NCI-H345 treated with DMSO at 0.1 percent for 48 hours (cell line): ENCODE measurements at regions not wholly inside any gene's neighbourhood (a gene's known extent, or its start where the extent isn't known, plus 50 kb on each side); places are given as distances from the start of the nearest gene placed in this dataset.
"Not testable (repeated sequence)": the region's sequence is repeated elsewhere in the genome, so short reads cannot be mapped to it uniquely, and the experiment has no call there.

Experiments used
- DNase-seq: peaks from one replicate; lab custom pipeline; 2025; ENCODE audit not compliant: unreplicated experiment; lab: John Stamatoyannopoulos, UW

- DNase-seq, result no peak
Measured at GRCh38 chr12:23350808-23351207, 598.7 kb downstream of the SOX5 start.

GRCh38 chr12:23352670-23353069 lies 596.8 kb downstream of the SOX5 start:
- DNase-seq, result no peak

GRCh38 chr12:23354800-23355199 lies 594.7 kb downstream of the SOX5 start:
- DNase-seq, result no peak

- DNase-seq, result no peak
Measured at GRCh38 chr12:23356440-23356839, 593.0 kb downstream of the SOX5 start.

GRCh38 chr12:23356927-23357708 lies 592.4 kb downstream of the SOX5 start:
- DNase-seq, result no peak

GRCh38 chr12:23359975-23360701 lies 589.3 kb downstream of the SOX5 start:
- no peak for DNase-seq

- DNase-seq, result no peak
Measured at GRCh38 chr12:23361971-23362370, 587.5 kb downstream of the SOX5 start.

- DNase-seq, result no peak
Measured at GRCh38 chr12:23368590-23368989, 580.9 kb downstream of the SOX5 start.

GRCh38 chr12:23375621-23376020 lies 573.8 kb downstream of the SOX5 start:
- DNase-seq, result no peak

GRCh38 chr12:23376238-23376637 lies 573.2 kb downstream of the SOX5 start:
- DNase-seq, result no peak

- DNase-seq, result no peak
Measured at GRCh38 chr12:23380419-23381100, 568.9 kb downstream of the SOX5 start.

- not testable (repeated sequence) for DNase-seq
Measured at GRCh38 chr12:23388898-23389297, 560.6 kb downstream of the SOX5 start.

- not testable (repeated sequence) for DNase-seq
Measured at GRCh38 chr12:23389315-23389714, 560.2 kb downstream of the SOX5 start.

- no peak for DNase-seq
Measured at GRCh38 chr12:23399402-23399933, 550.0 kb downstream of the SOX5 start.

- no peak for DNase-seq
Measured at GRCh38 chr12:23415180-23415579, 534.3 kb downstream of the SOX5 start.

- no peak for DNase-seq
Measured at GRCh38 chr12:23421556-23421955, 527.9 kb downstream of the SOX5 start.

GRCh38 chr12:23423097-23423687 lies 526.3 kb downstream of the SOX5 start:
- DNase-seq, result no peak

GRCh38 chr12:23423796-23424195 lies 525.7 kb downstream of the SOX5 start:
- DNase-seq, result no peak

- no peak for DNase-seq
Measured at GRCh38 chr12:23424685-23425084, 524.8 kb downstream of the SOX5 start.

- no peak for DNase-seq
Measured at GRCh38 chr12:23426328-23426727, 523.1 kb downstream of the SOX5 start.

GRCh38 chr12:23428758-23429157 lies 520.7 kb downstream of the SOX5 start:
- no peak for DNase-seq
